GM18951 (cell line): ENCODE measurements at regions not wholly inside any gene's neighbourhood (a gene's known extent, or its start where the extent isn't known, plus 50 kb on each side); places are given as distances from the start of the nearest gene placed in this dataset.

Source experiments
- POLR2A ChIP-seq: IDR thresholded peaks from 4 replicates; pipeline ENCODE4 v1.6.1; 2011; ENCODE audit warnings: mild to moderate bottlenecking; ENCODE audit not compliant: insufficient read length, insufficient read depth; ENCODE audit errors: extremely low read depth
- in situ Hi-C: fragments of 300-500 bp; cut with MboI; formaldehyde crosslinking; loops from one replicate; pipeline ENCODE4 v1.12.0; 2022; ENCODE audit warnings: low sequenced_read_pairs, mixed read lengths, inconsistent platforms; ENCODE audit not compliant: unreplicated experiment

- TF ChIP-seq POLR2A = no peak
- in situ Hi-C loops = no loop called here
Observed at GRCh38 chr2:105571445-105571987, 172.7 kb upstream of the FHL2 start.

- in situ Hi-C loops = no loop called here
- no peak for TF ChIP-seq POLR2A
Observed at GRCh38 chr2:105570757-105571156, 171.9 kb upstream of the FHL2 start.

GRCh38 chr2:105570326-105570725 lies 171.5 kb upstream of the FHL2 start:
- in situ Hi-C loops = no loop called here
- TF ChIP-seq POLR2A = no peak

GRCh38 chr2:105569606-105570005 lies 170.8 kb upstream of the FHL2 start:
- in situ Hi-C loops = no loop called here

GRCh38 chr2:105567996-105568494 lies 169.2 kb upstream of the FHL2 start:
- TF ChIP-seq POLR2A = no peak

More at GRCh38 chr2:105569606-105570005, 170.8 kb upstream of the FHL2 start:
- no peak for TF ChIP-seq POLR2A

GRCh38 chr2:105563000-105563719 lies 164.3 kb upstream of the FHL2 start:
- no peak for TF ChIP-seq POLR2A
- in situ Hi-C loops = no loop called here

More at GRCh38 chr2:105567996-105568494, 169.2 kb upstream of the FHL2 start:
- in situ Hi-C loops = no loop called here

- in situ Hi-C loops = no loop called here
- no peak for TF ChIP-seq POLR2A
Observed at GRCh38 chr2:105561401-105561800, 162.6 kb upstream of the FHL2 start.

- no peak for TF ChIP-seq POLR2A
- in situ Hi-C loops = no loop called here
Observed at GRCh38 chr2:105560157-105560556, 161.3 kb upstream of the FHL2 start.

- in situ Hi-C loops = no loop called here
- TF ChIP-seq POLR2A = no peak
Observed at GRCh38 chr2:105557021-105557920, 158.4 kb upstream of the FHL2 start.

GRCh38 chr2:105556366-105556765 lies 157.5 kb upstream of the FHL2 start:
- in situ Hi-C loops = no loop called here
- TF ChIP-seq POLR2A = no peak

GRCh38 chr2:105554235-105554634 lies 155.4 kb upstream of the FHL2 start:
- no peak for TF ChIP-seq POLR2A
- in situ Hi-C loops = no loop called here

- no peak for TF ChIP-seq POLR2A
- in situ Hi-C loops = no loop called here
Observed at GRCh38 chr2:105553538-105554196, 154.8 kb upstream of the FHL2 start.

- in situ Hi-C loops = no loop called here
- no peak for TF ChIP-seq POLR2A
Observed at GRCh38 chr2:105546628-105546974, 147.8 kb upstream of the FHL2 start.
